PC-3 (cell line): ENCODE measurements at regions not wholly inside any gene's neighbourhood (a gene's known extent, or its start where the extent isn't known, plus 50 kb on each side); places are given as distances from the start of the nearest gene placed in this dataset.

ENCODE experiments used
- CTCF ChIP-seq: fragments of 300-600 bp; sonication (generic); conservative IDR thresholded peaks from 2 replicates; pipeline ENCODE4 v1.5.1; 2017; ENCODE audit warnings: antibody characterized with exemption, low read depth, mild to moderate bottlenecking, low read length
- EZH2phosphoT487 ChIP-seq: fragments of 300-600 bp; sonication (generic); IDR thresholded peaks from 2 replicates; pipeline ENCODE4 v1.6.1; 2018; ENCODE audit warnings: mild to moderate bottlenecking, antibody characterized with exemption, low read length, borderline replicate concordance

GRCh38 chr11:131052367-131052766, 136.1 kb upstream of the SNX19 start:
- TF ChIP-seq EZH2phosphoT487 = no peak
- TF ChIP-seq CTCF = no peak
